ENCODE measurements at regions not wholly inside any gene's neighbourhood (a gene's known extent, or its start where the extent isn't known, plus 50 kb on each side); places are given as distances from the start of the nearest gene placed in this dataset.

GRCh38 chr3:94179059-94179458 lies 116.2 kb downstream of the NSUN3 start:
- TF ChIP-seq CTCF (IDR thresholded peaks at IDR 0.05; ENCODE audit: low read length) (no peak), EZH2 (IDR thresholded peaks at IDR 0.05; ENCODE audit: borderline replicate concordance, low read length) (no peak)
- Histone ChIP-seq H3K4me3 (ENCODE audit: low read depth, low read length, poor library complexity, severe bottlenecking) (no peak overlapping the region), H3K36me3 (ENCODE audit: insufficient read depth, low read length) (no peaks in the 10 kb centered on the region), H3K4me1 (ENCODE audit: insufficient read depth, low read length, severe bottlenecking) (no peaks in the 10 kb centered on the region), H3K9me2 (ENCODE audit: low read depth, low read length) (no peaks in the 10 kb centered on the region), H3K27me3 (ENCODE audit: insufficient read depth, low read length) (no peaks in the 10 kb centered on the region), H4K20me1 (ENCODE audit: insufficient read depth, low read length) (no peaks in the 10 kb centered on the region), H3F3A (ENCODE audit: insufficient read depth, low read length) (no peaks in the 10 kb centered on the region), H3K4me2 (ENCODE audit: low read length) (no peak overlapping the region), H3K27ac (ENCODE audit: low read depth, low read length, poor library complexity, severe bottlenecking) (no peak overlapping the region), H3K9me3 (ENCODE audit: low read length) (no peaks in the 10 kb centered on the region), H3K79me2 (ENCODE audit: insufficient read depth, low read length) (no peaks in the 10 kb centered on the region), H3K9ac (ENCODE audit: low read length) (no peak overlapping the region), H2AFZ (ENCODE audit: low read length) (no peak overlapping the region)

- Histone ChIP-seq H2AFZ (ENCODE audit: low read length) (no peak overlapping the region), H3F3A (ENCODE audit: insufficient read depth, low read length) (no peaks in the 10 kb centered on the region), H3K9me2 (ENCODE audit: low read depth, low read length) (no peaks in the 10 kb centered on the region), H3K4me2 (ENCODE audit: low read length) (no peak overlapping the region), H3K27me3 (ENCODE audit: insufficient read depth, low read length) (no peaks in the 10 kb centered on the region), H3K4me1 (ENCODE audit: insufficient read depth, low read length, severe bottlenecking) (no peaks in the 10 kb centered on the region), H3K4me3 (ENCODE audit: low read depth, low read length, poor library complexity, severe bottlenecking) (no peak overlapping the region), H3K9me3 (ENCODE audit: low read length) (no peaks in the 10 kb centered on the region), H3K36me3 (ENCODE audit: insufficient read depth, low read length) (no peaks in the 10 kb centered on the region), H4K20me1 (ENCODE audit: insufficient read depth, low read length) (no peaks in the 10 kb centered on the region), H3K9ac (ENCODE audit: low read length) (no peak overlapping the region), H3K79me2 (ENCODE audit: insufficient read depth, low read length) (no peaks in the 10 kb centered on the region), H3K27ac (ENCODE audit: low read depth, low read length, poor library complexity, severe bottlenecking) (no peak overlapping the region)
- TF ChIP-seq EZH2 (IDR thresholded peaks at IDR 0.05; ENCODE audit: borderline replicate concordance, low read length) (no peak), CTCF (IDR thresholded peaks at IDR 0.05; ENCODE audit: low read length) (no peak)
Measured at GRCh38 chr3:94183551-94183950, 120.7 kb downstream of the NSUN3 start.

GRCh38 chr3:94184781-94185180 lies 121.9 kb downstream of the NSUN3 start:
- Histone ChIP-seq H3K9me3 (ENCODE audit: low read length) (no peaks in the 10 kb centered on the region), H3K9ac (ENCODE audit: low read length) (no peak overlapping the region), H3F3A (ENCODE audit: insufficient read depth, low read length) (no peaks in the 10 kb centered on the region), H3K27me3 (ENCODE audit: insufficient read depth, low read length) (no peaks in the 10 kb centered on the region), H3K79me2 (ENCODE audit: insufficient read depth, low read length) (no peaks in the 10 kb centered on the region), H2AFZ (ENCODE audit: low read length) (no peak overlapping the region), H3K4me1 (ENCODE audit: insufficient read depth, low read length, severe bottlenecking) (no peaks in the 10 kb centered on the region), H3K9me2 (ENCODE audit: low read depth, low read length) (no peaks in the 10 kb centered on the region), H3K36me3 (ENCODE audit: insufficient read depth, low read length) (no peaks in the 10 kb centered on the region), H3K4me2 (ENCODE audit: low read length) (no peak overlapping the region), H4K20me1 (ENCODE audit: insufficient read depth, low read length) (no peaks in the 10 kb centered on the region), H3K4me3 (ENCODE audit: low read depth, low read length, poor library complexity, severe bottlenecking) (no peak overlapping the region), H3K27ac (ENCODE audit: low read depth, low read length, poor library complexity, severe bottlenecking) (no peak overlapping the region)
- TF ChIP-seq CTCF (IDR thresholded peaks at IDR 0.05; ENCODE audit: low read length) (no peak), EZH2 (IDR thresholded peaks at IDR 0.05; ENCODE audit: borderline replicate concordance, low read length) (no peak)
